Transverse colon (tissue), 4 donors: ENCODE measurements at regions not wholly inside any gene's neighbourhood (a gene's known extent, or its start where the extent isn't known, plus 50 kb on each side); places are given as distances from the start of the nearest gene placed in this dataset.

ENCODE experiments used
- DNase-seq: peaks from one replicate; pipeline ENCODE4 v3.0.0-alpha.2; 2019
- H3K27ac ChIP-seq, 4 donors: fragments of 200-600 bp; sonication (generic); 2 replicates each; pipeline ENCODE4 v1.5.1; 2016 to 2018; ENCODE audit warnings: inconsistent platforms in 4 of 4
- H3K27me3 ChIP-seq: fragments of 200-600 bp; sonication (generic); 2 replicates; pipeline ENCODE4 v1.5.1; 2017; ENCODE audit warnings: inconsistent platforms
- H3K36me3 ChIP-seq, 4 donors: fragments of 200-600 bp; sonication (generic); 2 replicates each; pipeline ENCODE4 v1.5.1; 2017 to 2019; ENCODE audit warnings: inconsistent platforms in 4 of 4
- H3K4me1 ChIP-seq, 4 donors: fragments of 200-600 bp; sonication (generic); 2 replicates each; pipeline ENCODE4 v1.5.1; 2017 to 2020; ENCODE audit warnings: inconsistent platforms in 4 of 4
- H3K4me3 ChIP-seq, 4 donors: fragments of 200-600 bp; sonication (generic); 1 replicate in 1 of 4; 2 replicates in 3 of 4; pipeline versions ENCODE4 v1.5.1 to v1.6.1; 2017 to 2019; ENCODE audit warnings: inconsistent platforms in 4 of 4
- H3K9me3 ChIP-seq, 2 donors: fragments of 200-600 bp; sonication (generic); 2 replicates each; pipeline ENCODE4 v1.5.1; 2017 to 2019; ENCODE audit warnings: inconsistent platforms in 2 of 2
- EP300 ChIP-seq: sonication (generic); formaldehyde crosslinking; IDR thresholded peaks from one replicate; pipeline ENCODE4 v1.6.1; 2017; ENCODE audit warnings: antibody characterized with exemption, low read depth
- POLR2A ChIP-seq: fragments of 450-650 bp; IDR thresholded peaks from one replicate; pipeline ENCODE4 v1.6.1; 2016; ENCODE audit warnings: antibody characterized with exemption, mild to moderate bottlenecking, moderate library complexity
- POLR2AphosphoS5 ChIP-seq, 3 donors: sonication (generic); formaldehyde crosslinking; IDR thresholded peaks; one replicate each; pipeline ENCODE4 v1.6.1; 2016; ENCODE audit warnings: antibody characterized with exemption in 3 of 3
- WGBS, 2 donors: methylation state at CpG; one replicate each; pipeline ENCODE4 v1.1.5; 2018; ENCODE audit warnings: low coverage in 1 of 2; 5-methylcytosine and 5-hydroxymethylcytosine counted together
- in situ Hi-C, 4 donors: fragments of 200-750 bp; cut with MboI; loops; one replicate each; pipeline versions ENCODE4 v1.15.0 to v1.15.1; 2017; ENCODE audit warnings: low sequenced_read_pairs in 3 of 4, low pct_ligation_motif_present in 1 of 4, low pct_unique_long_range_greater_than_20kb in 1 of 4
- intact Hi-C: fragments of 100-400 bp; cut with DNase I; formaldehyde crosslinking; loops from one replicate; pipeline ENCODE4 v1.15.1; 2023; ENCODE audit warnings: low total_unique reads
- TF ChIP-seq, protein P1 (sequence below), 5 experiments: fragments of 200-600 bp in 3 of 5; fragments of 450-650 bp in 2 of 5; sonication (generic) in 3 of 5; IDR thresholded peaks; 1 replicate in 2 of 5; 2 replicates in 3 of 5; pipeline ENCODE4 v1.5.1; 2016 to 2017; ENCODE audit warnings: antibody characterized with exemption in 5 of 5, inconsistent platforms in 3 of 5, mild to moderate bottlenecking in 2 of 5, moderate library complexity in 1 of 5

DNA sequence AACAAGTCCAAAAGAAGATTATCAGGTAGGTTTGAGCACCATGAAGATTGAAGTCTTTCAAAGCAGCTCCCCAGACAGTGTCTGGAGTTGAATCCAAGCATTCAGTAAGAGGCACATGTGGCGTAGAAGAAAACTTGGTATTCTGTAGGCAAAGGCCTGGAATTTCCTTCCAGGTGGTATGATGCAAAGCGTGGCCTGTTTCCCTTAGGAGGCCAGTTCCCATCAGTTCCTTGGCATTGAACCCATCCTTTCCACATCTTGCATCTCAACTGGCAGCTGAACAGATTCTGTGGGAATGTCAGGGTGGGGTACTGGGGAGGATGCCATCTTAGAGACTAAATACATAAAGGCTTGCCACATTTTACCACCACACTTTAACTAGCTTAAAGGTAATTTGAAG lies 516.0 kb downstream of the BTBD3 start:
- no peaks in the 10 kb centered on the region for H3K36me3 ChIP-seq
- no peaks in the 10 kb centered on the region for H3K4me1 ChIP-seq
- TF ChIP-seq, protein P1, sequence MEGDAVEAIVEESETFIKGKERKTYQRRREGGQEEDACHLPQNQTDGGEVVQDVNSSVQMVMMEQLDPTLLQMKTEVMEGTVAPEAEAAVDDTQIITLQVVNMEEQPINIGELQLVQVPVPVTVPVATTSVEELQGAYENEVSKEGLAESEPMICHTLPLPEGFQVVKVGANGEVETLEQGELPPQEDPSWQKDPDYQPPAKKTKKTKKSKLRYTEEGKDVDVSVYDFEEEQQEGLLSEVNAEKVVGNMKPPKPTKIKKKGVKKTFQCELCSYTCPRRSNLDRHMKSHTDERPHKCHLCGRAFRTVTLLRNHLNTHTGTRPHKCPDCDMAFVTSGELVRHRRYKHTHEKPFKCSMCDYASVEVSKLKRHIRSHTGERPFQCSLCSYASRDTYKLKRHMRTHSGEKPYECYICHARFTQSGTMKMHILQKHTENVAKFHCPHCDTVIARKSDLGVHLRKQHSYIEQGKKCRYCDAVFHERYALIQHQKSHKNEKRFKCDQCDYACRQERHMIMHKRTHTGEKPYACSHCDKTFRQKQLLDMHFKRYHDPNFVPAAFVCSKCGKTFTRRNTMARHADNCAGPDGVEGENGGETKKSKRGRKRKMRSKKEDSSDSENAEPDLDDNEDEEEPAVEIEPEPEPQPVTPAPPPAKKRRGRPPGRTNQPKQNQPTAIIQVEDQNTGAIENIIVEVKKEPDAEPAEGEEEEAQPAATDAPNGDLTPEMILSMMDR (IDR thresholded peaks at IDR 0.05), result no peak
- TF ChIP-seq EP300 (no peak), POLR2AphosphoS5 (IDR thresholded peaks at IDR 0.05) (no peak), POLR2A (no peak)
- intact Hi-C loops, result no loop called here
- in situ Hi-C loops, result loop anchor here in 1 of 4 donors (25.0 kb wide), 1 partner anchor 96 kb away; no protein-coding TSS in a partner anchor
- no peaks in the 10 kb centered on the region for H3K27me3 ChIP-seq
- no peak overlapping the region for H3K4me3 ChIP-seq
- 89 to 93% methylated on average over 2 of the region's 2 CpGs for WGBS, 2 donors
- DNase-seq, result no peak
- no peaks in the 10 kb centered on the region for H3K9me3 ChIP-seq
- H3K27ac ChIP-seq, result no peak overlapping the region

DNA sequence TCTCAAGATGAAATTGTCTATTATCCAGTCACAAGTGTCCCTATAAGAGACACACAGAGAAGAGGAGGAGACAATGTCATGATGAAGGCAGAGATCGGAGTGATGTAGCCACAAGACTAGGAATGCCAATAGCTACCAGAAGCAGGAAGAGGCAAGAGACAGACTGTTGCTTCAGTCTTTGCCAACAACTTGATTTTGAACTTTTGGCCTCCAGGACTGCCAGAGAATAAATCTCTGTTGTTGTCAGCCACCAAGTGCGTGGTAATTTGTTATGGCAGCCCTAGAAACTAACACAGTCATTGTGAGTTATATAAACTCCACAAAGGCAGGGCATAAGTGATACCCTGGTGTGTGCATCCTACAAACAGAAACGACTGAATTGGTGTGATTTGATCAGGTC lies 517.0 kb downstream of the BTBD3 start:
- no peaks in the 10 kb centered on the region for H3K36me3 ChIP-seq
- no peak for DNase-seq
- no peak overlapping the region for H3K4me3 ChIP-seq
- TF ChIP-seq POLR2A, result no peak
- TF ChIP-seq POLR2AphosphoS5 (IDR thresholded peaks at IDR 0.05), result no peak
- no peak for TF ChIP-seq EP300
- TF ChIP-seq, protein P1 (IDR thresholded peaks at IDR 0.05), result no peak
- peak overlapping the region in 2 of 4 donors; percentile 27 to 34 for H3K27ac ChIP-seq
- in situ Hi-C loops, result loop anchor here in 1 of 4 donors (25.0 kb wide), 1 partner anchor 97 kb away; no protein-coding TSS in a partner anchor
- H3K27me3 ChIP-seq, result no peaks in the 10 kb centered on the region
- WGBS, 2 donors, result 51 to 65% methylated on average over 2 to 3 of the region's 3 CpGs
- H3K9me3 ChIP-seq, result no peaks in the 10 kb centered on the region
- intact Hi-C loops, result no loop called here
- H3K4me1 ChIP-seq, result no peaks in the 10 kb centered on the region

- in situ Hi-C loops (loop anchor here in 1 of 4 donors (25.0 kb wide), 1 partner anchor 98 kb away; no protein-coding TSS in a partner anchor), intact Hi-C loops (no loop called here)
- 66 to 73% methylated on average over 4 of the region's 4 CpGs for WGBS, 2 donors
- Histone ChIP-seq H3K4me1 (no peaks in the 10 kb centered on the region), H3K36me3 (no peaks in the 10 kb centered on the region), H3K27me3 (no peaks in the 10 kb centered on the region), H3K27ac (peak overlapping the region in 3 of 4 donors; percentile 14 to 34 (median 27)), H3K9me3 (no peaks in the 10 kb centered on the region), H3K4me3 (no peak overlapping the region)
- TF ChIP-seq POLR2AphosphoS5 (IDR thresholded peaks at IDR 0.05) (peak in 1 of 3 donors; percentile 53), POLR2A (no peak), EP300 (no peak)
- TF ChIP-seq, protein P1 (IDR thresholded peaks at IDR 0.05), result no peak
- DNase-seq, result no peak
Observed at GRCh38 chr20:12435268-12435667, 517.6 kb downstream of the BTBD3 start.

DNA sequence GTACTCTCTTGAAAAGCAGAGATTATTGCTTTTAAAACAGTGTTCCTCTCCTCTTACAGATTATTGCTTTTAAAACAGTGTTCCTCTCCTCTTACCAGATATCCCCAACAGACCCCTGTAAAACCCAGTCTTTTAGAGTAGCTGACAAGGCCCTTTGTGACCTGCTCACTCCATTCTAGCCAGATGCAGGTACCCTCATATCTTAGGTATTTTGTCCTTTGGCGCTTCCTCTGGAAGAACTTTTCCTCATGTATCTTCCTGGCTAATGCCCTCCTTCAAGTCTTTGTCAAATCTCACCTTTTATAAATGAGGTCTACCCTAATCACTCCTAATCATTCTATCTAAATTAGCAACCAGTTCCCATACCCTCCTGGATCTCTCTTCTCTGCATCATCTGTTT lies 536.0 kb downstream of the BTBD3 start:
- in situ Hi-C loops, result no loop called here
- TF ChIP-seq POLR2A (no peak), POLR2AphosphoS5 (IDR thresholded peaks at IDR 0.05) (no peak), EP300 (no peak)
- TF ChIP-seq, protein P1 (IDR thresholded peaks at IDR 0.05), result no peak
- 82 to 100% methylated on average over 1 of the region's 1 CpG for WGBS, 2 donors

More for the DNA sequence above, 536.0 kb downstream of the BTBD3 start:
- Histone ChIP-seq H3K4me1 (no peaks in the 10 kb centered on the region), H3K4me3 (no peak overlapping the region), H3K36me3 (no peaks in the 10 kb centered on the region), H3K9me3 (no peaks in the 10 kb centered on the region), H3K27me3 (no peaks in the 10 kb centered on the region), H3K27ac (no peak overlapping the region)
- DNase-seq, result no peak
- intact Hi-C loops, result no loop called here
